ENCODE measurements at regions not wholly inside any gene's neighbourhood (a gene's known extent, or its start where the extent isn't known, plus 50 kb on each side); places are given as distances from the start of the nearest gene placed in this dataset.

DNA sequence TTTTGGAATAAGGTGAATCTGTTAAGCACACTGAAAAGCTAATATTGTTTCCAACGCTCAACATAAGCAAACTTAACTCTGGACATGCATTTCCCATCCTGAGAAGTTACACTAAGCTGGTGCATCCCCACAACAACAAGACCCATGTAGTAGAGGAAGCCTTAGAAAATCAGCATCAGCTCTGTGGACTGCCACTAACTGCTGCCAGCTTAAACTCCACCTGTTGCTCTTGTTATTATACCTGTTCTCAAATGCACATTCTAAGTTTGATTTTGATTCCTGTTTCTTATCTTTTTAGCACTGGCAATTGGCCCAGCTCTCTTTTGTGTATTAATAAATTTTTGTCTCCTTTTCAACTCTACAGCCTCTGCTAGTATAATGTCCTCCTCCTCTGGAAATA is 924.8 kb downstream of the DNAH5 start:
- TF ChIP-seq, protein P1, sequence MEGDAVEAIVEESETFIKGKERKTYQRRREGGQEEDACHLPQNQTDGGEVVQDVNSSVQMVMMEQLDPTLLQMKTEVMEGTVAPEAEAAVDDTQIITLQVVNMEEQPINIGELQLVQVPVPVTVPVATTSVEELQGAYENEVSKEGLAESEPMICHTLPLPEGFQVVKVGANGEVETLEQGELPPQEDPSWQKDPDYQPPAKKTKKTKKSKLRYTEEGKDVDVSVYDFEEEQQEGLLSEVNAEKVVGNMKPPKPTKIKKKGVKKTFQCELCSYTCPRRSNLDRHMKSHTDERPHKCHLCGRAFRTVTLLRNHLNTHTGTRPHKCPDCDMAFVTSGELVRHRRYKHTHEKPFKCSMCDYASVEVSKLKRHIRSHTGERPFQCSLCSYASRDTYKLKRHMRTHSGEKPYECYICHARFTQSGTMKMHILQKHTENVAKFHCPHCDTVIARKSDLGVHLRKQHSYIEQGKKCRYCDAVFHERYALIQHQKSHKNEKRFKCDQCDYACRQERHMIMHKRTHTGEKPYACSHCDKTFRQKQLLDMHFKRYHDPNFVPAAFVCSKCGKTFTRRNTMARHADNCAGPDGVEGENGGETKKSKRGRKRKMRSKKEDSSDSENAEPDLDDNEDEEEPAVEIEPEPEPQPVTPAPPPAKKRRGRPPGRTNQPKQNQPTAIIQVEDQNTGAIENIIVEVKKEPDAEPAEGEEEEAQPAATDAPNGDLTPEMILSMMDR (IDR thresholded peaks at IDR 0.05; ENCODE audit: control extremely low read depth in 1 of 3, insufficient read depth in 1 of 3, low read depth in 1 of 3, low read length in 3 of 3), result no peak
- TF ChIP-seq KDM1A (IDR thresholded peaks at IDR 0.05; ENCODE audit: borderline replicate concordance, low read length), result no peak
- no peak for TF ChIP-seq POLR2A (IDR thresholded peaks at IDR 0.05; ENCODE audit: control extremely low read depth in 1 of 2, low read depth in 2 of 2, low read length in 2 of 2)

All from H1 (cell line).